ENCODE measurements at regions not wholly inside any gene's neighbourhood (a gene's known extent, or its start where the extent isn't known, plus 50 kb on each side); places are given as distances from the start of the nearest gene placed in this dataset.

DNA sequence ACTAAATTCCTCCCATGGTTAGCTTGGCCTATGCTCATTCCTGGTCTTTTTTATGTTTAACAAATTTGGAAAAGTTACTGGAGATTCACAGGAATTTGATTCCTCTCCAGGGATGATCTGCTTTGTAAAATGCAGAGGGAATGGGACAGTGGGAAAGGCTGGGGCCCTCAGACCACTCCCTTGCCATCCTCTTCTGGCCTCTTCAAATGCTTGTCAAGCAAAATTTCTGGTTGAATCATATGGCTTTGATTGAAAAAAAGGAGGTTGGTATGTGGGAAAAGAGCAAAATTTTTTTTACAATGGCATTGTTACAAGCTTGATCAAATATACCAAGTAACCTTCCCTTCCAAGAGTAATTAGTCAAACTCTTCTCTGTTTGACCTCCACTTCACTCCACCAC is 225.1 kb downstream of the PIK3R1 start:
- TF ChIP-seq, protein P1, sequence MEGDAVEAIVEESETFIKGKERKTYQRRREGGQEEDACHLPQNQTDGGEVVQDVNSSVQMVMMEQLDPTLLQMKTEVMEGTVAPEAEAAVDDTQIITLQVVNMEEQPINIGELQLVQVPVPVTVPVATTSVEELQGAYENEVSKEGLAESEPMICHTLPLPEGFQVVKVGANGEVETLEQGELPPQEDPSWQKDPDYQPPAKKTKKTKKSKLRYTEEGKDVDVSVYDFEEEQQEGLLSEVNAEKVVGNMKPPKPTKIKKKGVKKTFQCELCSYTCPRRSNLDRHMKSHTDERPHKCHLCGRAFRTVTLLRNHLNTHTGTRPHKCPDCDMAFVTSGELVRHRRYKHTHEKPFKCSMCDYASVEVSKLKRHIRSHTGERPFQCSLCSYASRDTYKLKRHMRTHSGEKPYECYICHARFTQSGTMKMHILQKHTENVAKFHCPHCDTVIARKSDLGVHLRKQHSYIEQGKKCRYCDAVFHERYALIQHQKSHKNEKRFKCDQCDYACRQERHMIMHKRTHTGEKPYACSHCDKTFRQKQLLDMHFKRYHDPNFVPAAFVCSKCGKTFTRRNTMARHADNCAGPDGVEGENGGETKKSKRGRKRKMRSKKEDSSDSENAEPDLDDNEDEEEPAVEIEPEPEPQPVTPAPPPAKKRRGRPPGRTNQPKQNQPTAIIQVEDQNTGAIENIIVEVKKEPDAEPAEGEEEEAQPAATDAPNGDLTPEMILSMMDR (IDR thresholded peaks at IDR 0.05): no peak
- no peak for TF ChIP-seq POLR2AphosphoS5 (IDR thresholded peaks at IDR 0.05)

Data from transverse colon (tissue), 4 donors.